Heart left ventricle (tissue), 16 donors: ENCODE measurements at regions not wholly inside any gene's neighbourhood (a gene's known extent, or its start where the extent isn't known, plus 50 kb on each side); places are given as distances from the start of the nearest gene placed in this dataset.

Source experiments
- ATAC-seq, 4 donors: fragments of 200-7000 bp; cut with Tn5 transposase; one replicate each; pipeline ENCODE4 v1.9.1; 2020 to 2022; ENCODE audit warnings: moderate library complexity in 4 of 4, mild to moderate bottlenecking in 3 of 4, moderate number of reproducible peaks in 1 of 4
- DNase-seq, 5 donors: peaks; one replicate each; pipeline ENCODE4 v3.0.0-alpha.2; 2020
- H3K27ac ChIP-seq, 12 donors: fragments of 200-600 bp; sonication (generic) in 4 of 12; one replicate each; pipeline versions ENCODE4 v1.5.0 to v1.8.0; 2016 to 2022; ENCODE audit warnings: mild to moderate bottlenecking in 2 of 12
- H3K27me3 ChIP-seq, 9 donors: fragments of 200-600 bp; sonication (generic) in 2 of 9; one replicate each; pipeline versions ENCODE4 v1.5.1 to v1.8.0; 2016 to 2022; ENCODE audit warnings: mild to moderate bottlenecking in 3 of 9
- H3K36me3 ChIP-seq, 9 donors: fragments of 200-600 bp; sonication (generic) in 2 of 9; one replicate each; pipeline versions ENCODE4 v1.5.0 to v1.8.0; 2018 to 2022; ENCODE audit warnings: mild to moderate bottlenecking in 2 of 9
- H3K4me1 ChIP-seq, 12 donors: fragments of 200-600 bp; sonication (generic) in 4 of 12; one replicate each; pipeline versions ENCODE4 v1.5.0 to v1.8.0; 2016 to 2022; ENCODE audit warnings: mild to moderate bottlenecking in 3 of 12
- H3K4me3 ChIP-seq, 12 donors: fragments of 200-600 bp; sonication (generic) in 4 of 12; one replicate each; pipeline versions ENCODE4 v1.5.0 to v1.8.0; 2017 to 2022; ENCODE audit warnings: mild to moderate bottlenecking in 9 of 12, moderate library complexity in 4 of 12
- H3K9me3 ChIP-seq, 12 donors: fragments of 200-600 bp; sonication (generic) in 4 of 12; one replicate each; pipeline versions ENCODE4 v1.5.0 to v1.8.0; 2016 to 2022; ENCODE audit warnings: mild to moderate bottlenecking in 1 of 12
- CTCF ChIP-seq, 12 donors: fragments of 200-600 bp; sonication (generic) in 4 of 12; IDR thresholded peaks; one replicate each; pipeline versions ENCODE4 v1.5.0 to v1.8.0; 2018 to 2022; ENCODE audit warnings: antibody characterized with exemption in 12 of 12, mild to moderate bottlenecking in 5 of 12
- POLR2A ChIP-seq, 2 donors: fragments of 450-650 bp; IDR thresholded peaks; one replicate each; pipeline ENCODE4 v1.6.1; 2017; ENCODE audit warnings: antibody characterized with exemption in 2 of 2, mild to moderate bottlenecking in 2 of 2, moderate library complexity in 2 of 2
- WGBS, 4 donors: extraction: QIAGEN DNeasy Blood & Tissue Kit in 2 of 4; methylation state at CpG; one replicate each; pipeline versions ENCODE4 v1.1.5 to v1.1.7; 2013 to 2018; 5-methylcytosine and 5-hydroxymethylcytosine counted together
- intact Hi-C, 10 donors: fragments of 100-400 bp; cut with DNase I; formaldehyde crosslinking; loops; one replicate each; pipeline versions ENCODE4 v1.11.1 to v1.14.2; 2022
- donor health status: ischemic (EF 13 %, LVEDD 7.1; RV severe dilation, severe dysfunction).
- donor health status: healthy with polysubstance abuse.
- donor health status: DM: no; HTN: yes; CAD: no.
- donor health status: DM: no; HTN: no; CAD: no.
- donor health status: ischemic (EF 25% LVEDD 6.9; RV normal size, moderate dysfunction).
- donor health status: ischemic (EF 25% LVEDD 5.7; RV mildly dilated, moderate dysfunction).
- donor health status: healthy.
- donor health status: DM: yes; HTN: yes; CAD: no.
- donor health status: ischemic (EF 35%, LVEDD 5.7; RV mildly dilated, moderate dysfunction).
- donor health status: nonischemic (EF 11% LVEDD 7.7; RV severe dilation, severe dysfunction).
- donor health status: DM: yes; HTN: yes; CAD: no.
- donor health status: PGD.
- donor health status: ischemic (EF 29% LVEDD 5.4; RV normal size, mild dysfunction).
- donor health status: nonischemic (EF 23%, LVEDD 6.1; RV moderate dilation, normal function).

- ATAC-seq: no peak
- no peak for DNase-seq
- no peaks in the 10 kb centered on the region for H3K27me3 ChIP-seq
- intact Hi-C loops: no loop called here
- peaks cover 0 to 8% (median 0%) of the 10 kb centered on the region in 12 donors for H3K9me3 ChIP-seq
- H3K36me3 ChIP-seq: no peaks in the 10 kb centered on the region
- H3K4me3 ChIP-seq: no peak overlapping the region
- no peak for TF ChIP-seq POLR2A (IDR thresholded peaks at IDR 0.05)
- no peak for TF ChIP-seq CTCF (IDR thresholded peaks at IDR 0.05)
- WGBS, 4 donors: 81 to 86% (median 84%) methylated on average over 4 of the region's 4 CpGs
- peaks cover 0 to 8% (median 3%) of the 10 kb centered on the region in 12 donors for H3K4me1 ChIP-seq
- H3K27ac ChIP-seq: no peak overlapping the region
These were observed 146.4 kb downstream of the ACER2 start for GRCh38 chr9:19555214-19555613.

GRCh38 chr9:19554529-19554928 is 145.7 kb downstream of the ACER2 start:
- H3K9me3 ChIP-seq: peaks cover 0 to 8% (median 0%) of the 10 kb centered on the region in 12 donors
- no peak for DNase-seq
- 56 to 67% (median 62%) methylated on average over 4 of the region's 4 CpGs for WGBS, 4 donors
- no peak overlapping the region for H3K4me3 ChIP-seq
- no peak for ATAC-seq
- no peak overlapping the region for H3K27ac ChIP-seq
- TF ChIP-seq CTCF (IDR thresholded peaks at IDR 0.05): no peak
- TF ChIP-seq POLR2A (IDR thresholded peaks at IDR 0.05): no peak
- H3K4me1 ChIP-seq: peaks cover 0 to 8% (median 3%) of the 10 kb centered on the region in 12 donors
- H3K27me3 ChIP-seq: no peaks in the 10 kb centered on the region
- no peaks in the 10 kb centered on the region for H3K36me3 ChIP-seq
- intact Hi-C loops: no loop called here

- no peak for ATAC-seq
- Histone ChIP-seq H3K27ac (no peak overlapping the region), H3K36me3 (no peaks in the 10 kb centered on the region), H3K27me3 (no peaks in the 10 kb centered on the region), H3K9me3 (peaks cover 0 to 8% (median 0%) of the 10 kb centered on the region in 12 donors), H3K4me1 (peaks cover 0 to 8% (median 3%) of the 10 kb centered on the region in 12 donors), H3K4me3 (no peak overlapping the region)
- intact Hi-C loops: no loop called here
- TF ChIP-seq POLR2A (IDR thresholded peaks at IDR 0.05) (no peak), CTCF (IDR thresholded peaks at IDR 0.05) (no peak)
- no peak for DNase-seq
These were observed 144.6 kb downstream of the ACER2 start for GRCh38 chr9:19553441-19553840.

- TF ChIP-seq POLR2A (IDR thresholded peaks at IDR 0.05): no peak
- no peak for TF ChIP-seq CTCF (IDR thresholded peaks at IDR 0.05)
- no peak overlapping the region for H3K4me3 ChIP-seq
- DNase-seq: no peak
- intact Hi-C loops: no loop called here
- no peaks in the 10 kb centered on the region for H3K36me3 ChIP-seq
- H3K9me3 ChIP-seq: peaks cover 0 to 2% (median 0%) of the 10 kb centered on the region in 12 donors
- 55 to 72% (median 61%) methylated on average over 3 of the region's 3 CpGs for WGBS, 4 donors
- H3K27me3 ChIP-seq: no peaks in the 10 kb centered on the region
- peaks cover 0 to 8% (median 3%) of the 10 kb centered on the region in 12 donors for H3K4me1 ChIP-seq
- no peak overlapping the region for H3K27ac ChIP-seq
- no peak for ATAC-seq
These were observed 143.7 kb downstream of the ACER2 start for GRCh38 chr9:19552282-19553105.
